T-helper 2 cell treated with Interferon-gamma antibody and Interleukin-4, amounts not matched to agents 5 μg/mL and 100 μg/mL, for 36 hours (primary cell): ENCODE measurements at regions not wholly inside any gene's neighbourhood (a gene's known extent, or its start where the extent isn't known, plus 50 kb on each side); places are given as distances from the start of the nearest gene placed in this dataset.

Experiments
- DNase-seq: peaks from one replicate; pipeline ENCODE4 v3.0.0; 2021; ENCODE audit warnings: low spot score
- H3K27ac Mint-ChIP-seq: one replicate; pipeline ENCODE4 v1.8.0; 2021; ENCODE audit warnings: mild to moderate bottlenecking, mixed read lengths
- H3K27me3 Mint-ChIP-seq: one replicate; pipeline ENCODE4 v1.8.0; 2021; ENCODE audit warnings: low read depth, mixed read lengths
- H3K36me3 Mint-ChIP-seq: one replicate; pipeline ENCODE4 v1.8.0; 2021; ENCODE audit warnings: low read depth, mixed read lengths
- H3K4me1 Mint-ChIP-seq: one replicate; pipeline ENCODE4 v1.8.0; 2021; ENCODE audit warnings: low read depth, mixed read lengths
- H3K4me3 Mint-ChIP-seq: one replicate; pipeline ENCODE4 v1.8.0; 2022; ENCODE audit warnings: mild to moderate bottlenecking, moderate library complexity, mixed read lengths
- H3K9me3 Mint-ChIP-seq: one replicate; pipeline ENCODE4 v1.8.0; 2021; ENCODE audit warnings: mixed read lengths

DNA sequence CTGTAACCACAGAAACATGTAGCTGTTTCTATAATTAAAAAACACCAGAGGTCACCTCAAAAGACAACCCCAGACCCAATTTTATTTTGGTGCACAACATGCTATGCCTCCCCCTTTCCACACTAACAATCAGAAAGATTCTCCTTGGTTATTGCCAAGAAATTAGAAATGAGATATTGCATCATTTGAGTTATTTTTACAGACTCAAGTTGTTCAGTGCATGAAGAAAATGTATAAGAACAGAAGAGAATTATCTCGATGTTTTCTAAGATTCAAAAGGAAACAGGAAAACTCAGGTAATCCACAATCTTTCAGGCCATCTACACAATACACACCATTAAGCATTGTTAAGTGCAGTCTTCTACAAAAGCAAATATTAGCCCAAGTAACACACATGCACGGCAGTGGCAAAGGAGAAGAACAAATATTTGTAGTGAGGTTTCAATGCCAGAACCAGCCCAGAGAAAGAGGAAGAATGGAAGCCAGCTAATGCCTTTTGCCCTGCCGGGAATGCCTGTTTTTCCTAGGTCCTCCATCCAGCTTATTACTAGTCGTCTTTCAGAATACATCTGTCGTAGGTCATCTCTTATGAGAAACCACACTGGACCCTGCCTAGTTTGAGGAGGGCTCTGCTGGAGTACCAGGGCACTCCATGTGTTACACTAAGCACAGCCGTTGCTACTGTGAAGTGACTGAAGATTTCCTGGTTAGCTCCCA lies 67.6 kb upstream of the C1GALT1 start:
- Mint-ChIP-seq H3K27me3 (peaks cover 9% of the 10 kb centered on the region), H3K9me3 (no peaks in the 10 kb centered on the region), H3K4me3 (no peak overlapping the region), H3K27ac (no peak overlapping the region), H3K4me1 (no peaks in the 10 kb centered on the region), H3K36me3 (no peaks in the 10 kb centered on the region)
- no peak for DNase-seq

DNA sequence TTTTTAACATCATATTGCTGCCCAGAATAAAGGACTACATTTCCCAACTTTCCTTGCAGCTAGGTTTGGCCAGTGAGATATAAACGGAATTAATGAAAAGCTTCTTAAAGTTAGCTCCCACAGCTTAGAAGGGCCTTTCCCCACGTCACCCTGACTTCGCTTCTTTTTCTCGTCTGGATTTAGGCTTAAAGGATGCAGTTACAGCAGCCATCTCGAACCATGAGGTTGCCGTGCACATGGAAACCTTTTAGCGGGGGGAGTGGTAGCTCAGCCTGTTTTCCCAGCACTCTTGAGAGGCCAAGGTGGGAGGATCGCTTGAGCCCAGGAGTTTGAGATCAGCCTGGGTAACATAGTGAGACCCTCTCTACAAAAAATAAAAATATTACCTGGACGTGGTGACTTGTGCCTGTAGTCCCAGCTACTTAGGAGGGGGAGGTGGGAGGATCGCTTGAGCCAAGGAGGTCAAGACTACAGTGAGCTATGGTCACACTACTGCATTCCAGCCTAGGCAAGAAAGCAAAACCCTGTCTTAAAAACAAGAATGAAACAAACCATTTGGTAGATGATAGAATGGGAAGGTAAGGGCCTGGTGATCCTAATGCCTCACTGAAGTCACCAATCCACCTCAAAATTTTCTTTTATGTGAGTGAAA lies 64.3 kb upstream of the C1GALT1 start:
- H3K4me1 Mint-ChIP-seq, result no peaks in the 10 kb centered on the region
- no peaks in the 10 kb centered on the region for H3K9me3 Mint-ChIP-seq

DNA sequence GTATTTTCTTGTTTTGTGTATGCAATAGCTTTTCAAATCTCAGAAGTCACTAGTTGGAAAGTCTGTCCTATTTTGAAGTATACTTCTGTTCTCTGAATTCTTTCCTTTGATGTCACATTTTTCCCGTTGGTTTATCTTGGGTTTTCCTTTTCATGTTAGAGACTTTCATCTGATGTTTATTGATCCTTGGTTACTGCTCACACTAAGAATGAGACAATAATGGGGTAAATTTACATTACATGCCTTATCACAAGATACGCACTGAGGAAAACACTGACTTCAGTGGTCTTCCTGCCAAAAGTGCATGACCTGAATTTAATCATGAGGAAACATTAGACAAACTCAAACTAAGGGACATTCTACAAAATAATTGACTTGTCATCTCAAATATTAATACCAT lies 63.5 kb upstream of the C1GALT1 start:
- no peak for DNase-seq
- Mint-ChIP-seq H3K4me3 (no peak overlapping the region), H3K4me1 (no peaks in the 10 kb centered on the region), H3K9me3 (no peaks in the 10 kb centered on the region), H3K36me3 (no peaks in the 10 kb centered on the region), H3K27ac (no peak overlapping the region), H3K27me3 (peaks cover 7% of the 10 kb centered on the region)

More for the DNA sequence above, 64.3 kb upstream of the C1GALT1 start:
- H3K4me3 Mint-ChIP-seq, result no peak overlapping the region
- no peak overlapping the region for H3K27ac Mint-ChIP-seq
- H3K27me3 Mint-ChIP-seq, result peaks cover 12% of the 10 kb centered on the region
- no peaks in the 10 kb centered on the region for H3K36me3 Mint-ChIP-seq
- DNase-seq, result no peak

DNA sequence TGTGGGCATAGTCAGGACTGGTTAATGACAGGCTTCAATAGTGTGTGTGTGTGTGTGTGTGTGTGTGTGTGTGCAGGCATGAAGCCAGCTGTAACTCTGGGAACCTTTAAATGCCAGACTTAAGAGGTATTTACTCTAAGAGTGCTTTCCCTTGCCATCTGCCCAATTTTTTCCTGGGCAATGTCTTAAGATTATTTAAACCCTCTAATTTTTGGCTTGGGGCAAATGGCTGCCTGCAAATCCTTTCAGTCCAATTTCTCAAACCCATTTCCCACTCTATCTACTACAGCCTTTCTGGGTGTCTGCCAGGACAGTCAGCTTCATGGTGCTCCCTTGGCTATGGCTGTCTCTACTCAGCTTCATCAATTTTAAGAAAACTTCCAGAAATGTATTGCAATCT lies 62.6 kb upstream of the C1GALT1 start:
- Mint-ChIP-seq H3K36me3 (no peaks in the 10 kb centered on the region), H3K4me1 (no peaks in the 10 kb centered on the region), H3K9me3 (no peaks in the 10 kb centered on the region), H3K4me3 (no peak overlapping the region), H3K27ac (no peak overlapping the region), H3K27me3 (peaks cover 6% of the 10 kb centered on the region)
- no peak for DNase-seq

GRCh38 chr7:7122033-7122478 lies 60.3 kb upstream of the C1GALT1 start:
- no peaks in the 10 kb centered on the region for H3K9me3 Mint-ChIP-seq
- H3K27ac Mint-ChIP-seq, result no peak overlapping the region
- DNase-seq, result no peak
- H3K4me1 Mint-ChIP-seq, result no peaks in the 10 kb centered on the region
- H3K36me3 Mint-ChIP-seq, result no peaks in the 10 kb centered on the region
- peaks cover 5% of the 10 kb centered on the region for H3K27me3 Mint-ChIP-seq
- no peak overlapping the region for H3K4me3 Mint-ChIP-seq

DNA sequence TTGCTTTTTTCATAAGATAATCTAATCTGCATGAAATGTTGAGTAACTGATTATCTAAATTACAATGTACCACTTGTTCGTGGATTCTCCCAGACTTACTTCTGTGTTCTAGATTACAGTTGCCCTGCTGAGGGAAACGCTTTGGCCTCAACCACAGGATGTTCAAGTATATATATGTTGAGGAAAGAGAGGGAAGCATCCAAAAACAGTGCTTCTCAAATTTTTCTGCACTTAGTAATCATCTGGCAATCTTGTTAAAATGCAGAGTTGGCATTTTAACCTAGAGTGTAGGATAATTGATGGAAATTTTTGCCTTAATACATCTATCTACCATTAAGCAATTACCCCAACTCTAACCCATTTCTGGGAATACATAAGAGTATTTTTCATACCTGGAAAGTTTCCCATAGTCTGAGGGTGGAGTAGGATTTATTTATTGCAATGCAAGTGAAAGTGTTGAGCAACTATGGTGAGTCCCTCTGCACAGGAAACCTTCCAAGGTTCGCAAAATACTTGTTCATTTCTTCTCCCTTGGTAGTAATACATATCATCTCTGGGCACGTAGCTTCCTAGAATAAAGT lies 59.6 kb upstream of the C1GALT1 start:
- Mint-ChIP-seq H3K27ac (no peak overlapping the region), H3K36me3 (no peaks in the 10 kb centered on the region)

GRCh38 chr7:7125963-7126362 lies 56.4 kb upstream of the C1GALT1 start:
- H3K36me3 Mint-ChIP-seq, result no peaks in the 10 kb centered on the region
- no peak for DNase-seq
- H3K27ac Mint-ChIP-seq, result no peak overlapping the region
- no peaks in the 10 kb centered on the region for H3K4me1 Mint-ChIP-seq
- no peaks in the 10 kb centered on the region for H3K9me3 Mint-ChIP-seq
- peaks cover 11% of the 10 kb centered on the region for H3K27me3 Mint-ChIP-seq
- H3K4me3 Mint-ChIP-seq, result no peak overlapping the region

More for the DNA sequence above, 59.6 kb upstream of the C1GALT1 start:
- peaks cover 5% of the 10 kb centered on the region for H3K27me3 Mint-ChIP-seq
- DNase-seq, result no peak
- no peak overlapping the region for H3K4me3 Mint-ChIP-seq
- no peaks in the 10 kb centered on the region for H3K4me1 Mint-ChIP-seq
- no peaks in the 10 kb centered on the region for H3K9me3 Mint-ChIP-seq

GRCh38 chr7:7127773-7128172 lies 54.6 kb upstream of the C1GALT1 start:
- DNase-seq, result no peak
- Mint-ChIP-seq H3K9me3 (no peaks in the 10 kb centered on the region), H3K4me1 (no peaks in the 10 kb centered on the region), H3K4me3 (no peak overlapping the region), H3K36me3 (no peaks in the 10 kb centered on the region), H3K27ac (no peak overlapping the region), H3K27me3 (peaks cover 11% of the 10 kb centered on the region)

DNA sequence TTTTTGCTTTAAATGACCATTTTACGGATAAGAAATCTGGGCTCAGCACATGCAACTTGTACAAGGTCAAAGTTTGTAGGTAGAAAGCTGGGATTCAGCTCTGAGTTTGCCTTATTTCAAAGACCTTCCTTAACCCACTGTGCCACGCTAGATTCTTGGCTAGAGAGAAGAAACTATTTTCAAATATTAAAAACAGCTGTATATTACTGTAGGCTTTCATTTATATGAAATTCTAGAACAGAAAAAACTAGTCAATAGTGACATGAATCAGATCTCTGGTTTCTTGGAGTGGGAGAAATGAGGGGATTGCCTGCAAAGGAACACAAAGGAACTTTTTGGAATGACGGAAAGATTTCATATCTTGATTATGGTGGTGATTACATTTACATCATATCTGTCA lies 53.0 kb upstream of the C1GALT1 start:
- no peak for DNase-seq
- Mint-ChIP-seq H3K36me3 (no peaks in the 10 kb centered on the region), H3K4me1 (no peaks in the 10 kb centered on the region), H3K9me3 (no peaks in the 10 kb centered on the region), H3K27ac (no peak overlapping the region), H3K27me3 (peaks cover 19% of the 10 kb centered on the region), H3K4me3 (no peak overlapping the region)

DNA sequence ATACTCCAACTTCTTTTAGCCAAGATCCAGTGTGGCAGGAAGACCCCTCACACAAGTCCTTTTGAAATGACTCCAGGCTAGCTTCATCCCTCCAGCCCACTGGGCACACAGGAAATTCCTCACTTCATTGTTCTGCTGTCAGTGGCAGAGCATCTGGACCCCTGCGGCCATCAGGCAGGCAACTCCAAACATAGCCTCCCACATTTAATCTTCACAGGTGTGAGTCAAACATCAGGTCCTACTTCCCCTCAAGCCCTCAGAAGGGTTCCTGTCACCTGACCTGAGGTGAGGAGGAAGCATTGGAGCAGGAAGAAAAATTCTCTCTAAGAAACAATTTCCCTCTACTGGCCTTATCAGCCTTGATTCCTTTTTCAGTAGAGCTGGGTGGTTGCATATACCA lies 51.1 kb upstream of the C1GALT1 start:
- no peak overlapping the region for H3K4me3 Mint-ChIP-seq
- DNase-seq, result no peak
- peaks cover 19% of the 10 kb centered on the region for H3K27me3 Mint-ChIP-seq
- peaks cover 7% of the 10 kb centered on the region for H3K4me1 Mint-ChIP-seq
- H3K36me3 Mint-ChIP-seq, result peaks cover 1% of the 10 kb centered on the region
- H3K9me3 Mint-ChIP-seq, result peaks cover 7% of the 10 kb centered on the region
- no peak overlapping the region for H3K27ac Mint-ChIP-seq
